ENCODE measurements at regions not wholly inside any gene's neighbourhood (a gene's known extent, or its start where the extent isn't known, plus 50 kb on each side); places are given as distances from the start of the nearest gene placed in this dataset.

DNA sequence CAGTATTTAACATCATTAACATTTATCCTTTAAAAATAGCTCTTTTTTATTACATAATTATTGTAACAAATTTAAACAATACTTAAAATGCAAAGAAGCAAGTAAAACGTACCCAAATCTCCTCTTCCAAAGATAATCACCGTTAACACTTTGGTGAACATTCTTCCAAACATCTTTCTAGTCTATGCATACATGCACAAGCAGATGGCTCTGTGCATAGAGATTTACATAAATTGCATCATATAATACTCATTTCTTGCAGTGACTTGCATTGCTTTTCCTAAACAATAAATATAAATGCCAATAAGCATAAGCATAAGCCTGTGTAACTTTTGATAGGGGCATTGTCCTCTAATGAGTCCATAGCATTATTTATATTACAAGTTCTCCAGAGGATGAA, 89.4 kb upstream of the PALS2 start:
- TF ChIP-seq, protein P1, sequence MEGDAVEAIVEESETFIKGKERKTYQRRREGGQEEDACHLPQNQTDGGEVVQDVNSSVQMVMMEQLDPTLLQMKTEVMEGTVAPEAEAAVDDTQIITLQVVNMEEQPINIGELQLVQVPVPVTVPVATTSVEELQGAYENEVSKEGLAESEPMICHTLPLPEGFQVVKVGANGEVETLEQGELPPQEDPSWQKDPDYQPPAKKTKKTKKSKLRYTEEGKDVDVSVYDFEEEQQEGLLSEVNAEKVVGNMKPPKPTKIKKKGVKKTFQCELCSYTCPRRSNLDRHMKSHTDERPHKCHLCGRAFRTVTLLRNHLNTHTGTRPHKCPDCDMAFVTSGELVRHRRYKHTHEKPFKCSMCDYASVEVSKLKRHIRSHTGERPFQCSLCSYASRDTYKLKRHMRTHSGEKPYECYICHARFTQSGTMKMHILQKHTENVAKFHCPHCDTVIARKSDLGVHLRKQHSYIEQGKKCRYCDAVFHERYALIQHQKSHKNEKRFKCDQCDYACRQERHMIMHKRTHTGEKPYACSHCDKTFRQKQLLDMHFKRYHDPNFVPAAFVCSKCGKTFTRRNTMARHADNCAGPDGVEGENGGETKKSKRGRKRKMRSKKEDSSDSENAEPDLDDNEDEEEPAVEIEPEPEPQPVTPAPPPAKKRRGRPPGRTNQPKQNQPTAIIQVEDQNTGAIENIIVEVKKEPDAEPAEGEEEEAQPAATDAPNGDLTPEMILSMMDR (IDR thresholded peaks at IDR 0.05; ENCODE audit: unreplicated experiment), result no peak
- no peak overlapping the region for H3K27ac Mint-ChIP-seq (ENCODE audit: unreplicated experiment)
- H3K36me3 Mint-ChIP-seq (ENCODE audit: low read depth, unreplicated experiment), result no peaks in the 10 kb centered on the region
- H3K9me3 Mint-ChIP-seq (ENCODE audit: unreplicated experiment), result no peaks in the 10 kb centered on the region
- DNase-seq (ENCODE audit: low spot score), result no peak
- no peak overlapping the region for H3K4me3 Mint-ChIP-seq (ENCODE audit: unreplicated experiment)
- no peaks in the 10 kb centered on the region for H3K27me3 Mint-ChIP-seq (ENCODE audit: unreplicated experiment)
- H3K4me1 Mint-ChIP-seq (ENCODE audit: unreplicated experiment), result no peaks in the 10 kb centered on the region

DNA sequence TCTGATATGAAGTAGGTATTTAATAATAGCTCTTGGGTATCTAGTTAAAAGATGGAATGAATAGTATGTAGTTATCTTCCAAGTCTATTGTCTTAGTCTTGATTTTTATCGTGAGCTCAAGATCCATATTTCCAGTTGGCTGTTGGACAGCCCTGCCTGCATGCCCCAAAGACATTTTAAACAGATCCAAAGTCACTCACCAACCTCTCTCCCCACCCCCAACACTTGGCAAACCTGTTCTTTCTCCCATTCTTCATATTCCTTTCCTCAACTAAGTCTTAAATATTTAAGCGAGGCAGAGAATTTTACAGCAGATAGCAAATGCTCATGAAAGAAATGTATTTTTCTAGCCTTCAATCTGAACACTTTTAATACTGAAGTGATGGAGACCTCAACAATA, 80.7 kb upstream of the PALS2 start:
- H3K4me1 Mint-ChIP-seq (ENCODE audit: unreplicated experiment), result no peaks in the 10 kb centered on the region
- TF ChIP-seq, protein P1 (IDR thresholded peaks at IDR 0.05; ENCODE audit: unreplicated experiment), result no peak
- DNase-seq (ENCODE audit: low spot score), result no peak
- no peak overlapping the region for H3K4me3 Mint-ChIP-seq (ENCODE audit: unreplicated experiment)
- no peaks in the 10 kb centered on the region for H3K27me3 Mint-ChIP-seq (ENCODE audit: unreplicated experiment)
- H3K27ac Mint-ChIP-seq (ENCODE audit: unreplicated experiment), result no peak overlapping the region
- no peaks in the 10 kb centered on the region for H3K36me3 Mint-ChIP-seq (ENCODE audit: low read depth, unreplicated experiment)
- no peaks in the 10 kb centered on the region for H3K9me3 Mint-ChIP-seq (ENCODE audit: unreplicated experiment)

GRCh38 chr7:24494832-24495231, 78.4 kb upstream of the PALS2 start:
- no peaks in the 10 kb centered on the region for H3K4me1 Mint-ChIP-seq (ENCODE audit: unreplicated experiment)
- H3K27ac Mint-ChIP-seq (ENCODE audit: unreplicated experiment), result no peak overlapping the region
- no peaks in the 10 kb centered on the region for H3K36me3 Mint-ChIP-seq (ENCODE audit: low read depth, unreplicated experiment)
- no peaks in the 10 kb centered on the region for H3K27me3 Mint-ChIP-seq (ENCODE audit: unreplicated experiment)
- TF ChIP-seq, protein P1 (IDR thresholded peaks at IDR 0.05; ENCODE audit: unreplicated experiment), result no peak
- no peak overlapping the region for H3K4me3 Mint-ChIP-seq (ENCODE audit: unreplicated experiment)
- H3K9me3 Mint-ChIP-seq (ENCODE audit: unreplicated experiment), result no peaks in the 10 kb centered on the region
- no peak for DNase-seq (ENCODE audit: low spot score)

DNA sequence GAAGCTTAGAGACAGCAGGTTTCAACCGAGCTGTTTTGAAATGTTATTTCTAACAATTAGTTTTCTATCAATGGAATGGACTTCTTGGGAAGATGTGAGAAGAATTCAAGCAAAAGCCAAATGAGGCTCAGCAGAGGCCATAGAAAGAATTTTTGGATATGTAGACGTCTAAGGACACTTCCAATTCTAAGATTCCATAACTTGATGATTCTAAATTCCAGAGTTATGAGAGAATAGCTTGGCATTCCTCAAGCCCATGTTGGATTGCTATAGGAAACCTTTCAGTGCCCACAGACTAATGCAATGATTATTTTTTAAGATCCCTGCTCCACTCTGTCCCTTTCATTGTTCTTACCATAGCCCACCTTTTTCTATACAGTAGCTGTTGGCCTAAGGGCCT, 77.2 kb upstream of the PALS2 start:
- TF ChIP-seq, protein P1 (IDR thresholded peaks at IDR 0.05; ENCODE audit: unreplicated experiment), result no peak
- Mint-ChIP-seq H3K27me3 (ENCODE audit: unreplicated experiment) (no peaks in the 10 kb centered on the region), H3K36me3 (ENCODE audit: low read depth, unreplicated experiment) (no peaks in the 10 kb centered on the region), H3K4me1 (ENCODE audit: unreplicated experiment) (no peaks in the 10 kb centered on the region), H3K4me3 (ENCODE audit: unreplicated experiment) (no peak overlapping the region), H3K9me3 (ENCODE audit: unreplicated experiment) (no peaks in the 10 kb centered on the region), H3K27ac (ENCODE audit: unreplicated experiment) (no peak overlapping the region)
- DNase-seq (ENCODE audit: low spot score), result no peak

- no peaks in the 10 kb centered on the region for H3K9me3 Mint-ChIP-seq (ENCODE audit: unreplicated experiment)
- H3K27ac Mint-ChIP-seq (ENCODE audit: unreplicated experiment), result no peak overlapping the region
- no peaks in the 10 kb centered on the region for H3K36me3 Mint-ChIP-seq (ENCODE audit: low read depth, unreplicated experiment)
- no peaks in the 10 kb centered on the region for H3K27me3 Mint-ChIP-seq (ENCODE audit: unreplicated experiment)
- TF ChIP-seq, protein P1 (IDR thresholded peaks at IDR 0.05; ENCODE audit: unreplicated experiment), result no peak
- H3K4me1 Mint-ChIP-seq (ENCODE audit: unreplicated experiment), result no peaks in the 10 kb centered on the region
- no peak for DNase-seq (ENCODE audit: low spot score)
- no peak overlapping the region for H3K4me3 Mint-ChIP-seq (ENCODE audit: unreplicated experiment)
Measured at GRCh38 chr7:24498439-24498838, 74.8 kb upstream of the PALS2 start.
